GM12892 (cell line): ENCODE measurements at regions not wholly inside any gene's neighbourhood (a gene's known extent, or its start where the extent isn't known, plus 50 kb on each side); places are given as distances from the start of the nearest gene placed in this dataset.

ENCODE experiments used
- DNase-seq: peaks from one replicate; pipeline ENCODE4 v3.0.0; 2011; ENCODE audit not compliant: insufficient read length
- FAIRE-seq: peaks from 2 replicates; lab custom pipeline; 2011; peaks lifted over from hg19 to GRCh38; lab: Jason Lieb, UNC
- POLR2A ChIP-seq: IDR thresholded peaks from 2 replicates; pipeline ENCODE4 v1.6.1; 2011; ENCODE audit warnings: low read depth, low read length, control low read depth
- POLR2AphosphoS5 ChIP-seq: IDR thresholded peaks from 2 replicates; pipeline ENCODE4 v1.6.1; 2011; ENCODE audit warnings: low read depth, low read length, control low read depth
- TAF1 ChIP-seq: IDR thresholded peaks from 2 replicates; pipeline ENCODE4 v1.6.1; 2011; ENCODE audit warnings: low read depth, mild to moderate bottlenecking, control low read depth, low read length, borderline replicate concordance

DNA sequence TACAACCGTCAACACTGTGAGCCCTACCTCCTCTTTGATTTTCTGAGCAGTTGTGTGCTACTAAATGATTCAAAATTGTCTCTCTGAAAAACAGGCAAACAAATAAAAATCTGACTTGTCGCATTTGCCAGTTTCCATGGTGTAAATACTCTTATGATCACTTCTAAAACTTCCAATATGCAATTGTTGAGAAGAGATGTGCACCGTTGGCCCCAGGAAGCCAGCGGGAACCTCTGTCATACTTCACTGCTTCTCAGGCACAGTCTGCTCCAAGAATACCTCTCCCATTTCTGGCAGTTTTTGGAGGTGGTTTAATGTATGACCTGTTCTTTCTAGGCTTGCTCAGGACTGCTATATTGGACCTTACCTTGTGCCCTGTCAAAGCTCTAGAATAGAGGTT lies 196.0 kb upstream of the NCAM2 start:
- DNase-seq (no peak), FAIRE-seq (no peak)
- TF ChIP-seq POLR2A = no peak

DNA sequence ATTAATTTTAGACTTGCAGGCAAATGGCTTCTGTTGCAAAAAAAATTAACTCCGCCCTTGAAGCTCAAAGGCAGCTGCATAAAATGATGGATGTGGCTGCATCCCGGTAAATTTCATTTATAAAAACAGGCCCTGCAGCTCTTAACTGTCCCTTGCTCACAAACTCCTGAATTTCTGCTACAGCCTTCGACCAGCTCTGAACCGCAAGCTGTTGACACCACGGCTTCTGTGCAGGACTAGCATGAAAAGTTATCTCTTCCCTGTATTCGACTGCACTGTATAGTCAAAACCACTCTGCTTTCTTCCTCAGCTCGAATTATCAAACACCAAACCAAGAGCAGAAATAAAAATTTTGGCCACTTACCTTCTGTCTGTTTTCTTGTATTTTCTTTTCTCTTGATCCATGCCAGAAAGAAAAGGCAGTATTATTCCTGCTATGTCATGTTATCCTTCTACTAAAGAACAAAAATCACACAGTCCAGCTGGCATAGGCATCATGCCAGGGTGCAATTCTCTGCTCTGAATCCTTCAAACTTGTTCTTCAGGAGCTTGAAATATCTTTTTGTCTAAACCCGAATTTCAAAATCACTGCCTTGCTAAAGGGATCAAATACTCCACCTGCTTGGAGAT lies 195.5 kb upstream of the NCAM2 start:
- TF ChIP-seq POLR2A (no peak), POLR2AphosphoS5 (no peak), TAF1 (no peak)
- DNase-seq = no peak
- FAIRE-seq = no peak

DNA sequence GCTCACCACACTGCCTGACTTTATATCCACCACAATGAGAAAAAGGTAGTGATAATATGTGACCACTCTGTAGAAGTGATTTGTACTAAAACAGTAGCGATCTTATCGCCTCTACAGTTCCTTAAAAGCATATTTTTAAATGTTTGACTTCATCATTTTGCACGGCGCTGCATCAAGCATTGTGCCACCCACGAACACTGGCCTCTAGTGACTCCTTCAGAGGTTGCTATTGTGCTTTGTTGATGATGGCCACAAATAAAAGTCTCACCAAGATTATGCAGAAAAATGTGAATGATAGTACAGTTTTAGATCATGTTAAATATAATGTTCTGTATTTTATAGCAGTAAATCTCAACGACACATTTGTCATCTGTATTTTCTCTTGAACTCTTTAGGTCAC lies 186.5 kb upstream of the NCAM2 start:
- FAIRE-seq = no peak

DNA sequence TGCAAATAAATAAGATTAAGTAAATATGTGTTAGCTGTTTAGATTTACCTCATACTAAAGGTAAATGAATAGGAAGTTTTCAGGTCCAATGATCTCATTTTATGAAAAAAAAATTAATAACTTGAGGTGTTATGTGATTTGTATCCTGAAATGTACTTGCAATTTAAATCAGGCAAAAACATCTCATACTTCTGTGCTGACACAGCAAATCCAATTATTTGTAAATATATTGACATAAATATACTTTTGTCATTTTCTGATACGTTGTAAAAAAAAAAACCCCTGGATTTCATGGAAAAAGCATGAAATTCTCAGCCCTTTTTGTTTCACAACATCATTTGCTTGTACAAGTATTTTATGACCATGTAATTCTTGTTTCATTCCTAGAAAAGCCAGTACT lies 184.1 kb upstream of the NCAM2 start:
- DNase-seq = no peak
- TF ChIP-seq TAF1 (no peak), POLR2AphosphoS5 (no peak), POLR2A (no peak)
- FAIRE-seq = no peak

More for the DNA sequence above, 186.5 kb upstream of the NCAM2 start:
- TF ChIP-seq POLR2A (no peak), TAF1 (no peak), POLR2AphosphoS5 (no peak)
- no peak for DNase-seq

DNA sequence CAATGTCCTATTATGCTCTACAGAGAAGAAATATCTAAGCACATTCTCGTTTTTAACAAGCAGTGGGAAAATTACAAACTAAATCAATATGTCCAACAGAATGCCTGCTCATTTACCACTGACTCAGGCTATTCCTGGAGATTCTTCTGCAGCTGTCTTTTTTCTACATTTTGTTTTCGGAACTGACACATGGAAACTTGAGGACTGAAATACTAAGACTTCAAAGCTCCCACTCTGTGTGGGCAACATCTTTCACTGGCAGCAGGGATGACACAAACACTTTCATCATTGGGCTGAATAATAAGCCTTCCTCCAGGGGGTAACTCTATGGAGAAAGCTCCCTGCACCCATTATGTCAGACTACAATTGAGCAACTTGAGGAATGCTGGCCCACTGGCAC lies 175.5 kb upstream of the NCAM2 start:
- no peak for FAIRE-seq
- DNase-seq = no peak
- TF ChIP-seq TAF1 (no peak), POLR2A (no peak), POLR2AphosphoS5 (no peak)

DNA sequence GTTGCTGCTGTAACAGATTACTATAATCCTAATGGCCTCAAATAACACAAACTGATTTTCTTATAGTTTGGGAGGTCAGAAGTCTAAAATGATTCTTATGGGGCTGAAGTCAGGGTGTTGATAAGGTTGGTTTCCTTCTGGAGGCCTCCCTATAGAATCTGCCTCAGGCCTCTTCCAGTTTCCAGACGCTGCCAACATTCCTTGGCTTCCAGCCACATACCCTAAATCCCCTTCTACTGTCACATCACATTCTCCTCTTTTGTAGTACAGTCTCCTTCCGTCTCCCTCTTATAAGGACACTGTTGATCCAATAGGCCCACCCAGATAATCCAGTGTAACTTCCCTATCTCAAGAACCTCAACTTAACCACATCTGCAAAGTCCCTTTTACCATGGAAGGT lies 145.3 kb upstream of the NCAM2 start:
- no peak for TF ChIP-seq TAF1
- TF ChIP-seq POLR2AphosphoS5 = no peak
- no peak for TF ChIP-seq POLR2A
- FAIRE-seq = no peak
- DNase-seq = no peak

DNA sequence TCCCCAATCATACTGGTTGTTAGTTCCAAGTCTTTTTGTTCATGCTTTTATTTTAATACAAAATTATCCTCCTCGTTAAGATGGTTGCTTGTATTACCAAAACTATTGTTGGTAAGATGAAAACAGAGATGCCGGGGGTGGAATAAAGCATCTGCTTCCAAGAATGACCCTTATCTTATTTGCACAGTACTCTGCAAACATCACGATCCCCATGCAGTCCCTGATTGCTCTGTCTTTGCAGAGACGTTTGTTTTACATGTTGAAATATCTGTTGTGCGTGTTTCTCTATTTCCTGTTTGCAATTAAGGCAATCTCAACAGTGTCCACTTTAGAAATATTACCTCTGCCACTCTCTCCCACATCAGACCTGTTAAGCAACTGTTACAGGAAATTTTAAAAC lies 141.3 kb upstream of the NCAM2 start:
- FAIRE-seq (no peak), DNase-seq (no peak)

DNA sequence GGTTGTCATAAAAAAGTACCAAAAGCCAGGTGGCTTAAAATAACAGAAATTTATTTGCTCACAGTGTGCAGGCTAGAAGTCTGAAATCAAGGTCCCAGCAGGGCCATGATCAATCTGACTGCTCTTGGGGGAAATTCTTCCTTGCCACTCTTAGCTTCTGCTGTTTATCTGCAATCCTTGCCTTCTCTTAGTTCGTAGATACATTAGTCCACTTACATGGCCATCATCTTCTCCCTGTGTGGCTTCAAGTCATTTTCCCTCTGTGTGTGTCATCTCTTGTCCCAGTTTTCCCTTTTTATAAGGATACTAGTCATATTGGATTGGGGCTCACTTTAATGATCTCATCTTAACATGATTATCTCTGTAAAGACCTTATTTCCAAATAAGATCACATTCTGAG lies 124.0 kb upstream of the NCAM2 start:
- no peak for FAIRE-seq
- DNase-seq = no peak
- TF ChIP-seq POLR2AphosphoS5 (no peak), TAF1 (no peak), POLR2A (no peak)

More for the DNA sequence above, 141.3 kb upstream of the NCAM2 start:
- no peak for TF ChIP-seq POLR2A

DNA sequence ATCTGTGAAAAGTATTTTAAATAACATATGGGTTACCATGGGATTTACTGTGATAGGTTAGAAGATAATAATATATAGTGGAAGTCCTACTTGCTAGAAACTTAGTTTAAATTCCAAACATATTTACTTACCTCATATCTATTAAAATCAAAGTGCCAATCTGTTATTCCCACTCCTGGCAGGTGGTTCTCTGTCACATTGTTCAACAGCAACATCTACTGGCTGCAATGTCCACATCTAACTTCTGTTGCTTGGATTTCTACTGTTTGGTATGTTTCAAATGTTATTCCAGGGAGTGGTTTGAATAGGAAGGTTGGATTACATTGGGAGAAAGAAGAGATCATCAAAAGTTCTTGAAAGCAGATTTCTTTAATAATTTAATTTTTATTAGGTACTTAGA lies 122.5 kb upstream of the NCAM2 start:
- TF ChIP-seq POLR2AphosphoS5 = no peak
- TF ChIP-seq TAF1 = no peak
- TF ChIP-seq POLR2A = no peak
- no peak for FAIRE-seq
- DNase-seq = no peak

DNA sequence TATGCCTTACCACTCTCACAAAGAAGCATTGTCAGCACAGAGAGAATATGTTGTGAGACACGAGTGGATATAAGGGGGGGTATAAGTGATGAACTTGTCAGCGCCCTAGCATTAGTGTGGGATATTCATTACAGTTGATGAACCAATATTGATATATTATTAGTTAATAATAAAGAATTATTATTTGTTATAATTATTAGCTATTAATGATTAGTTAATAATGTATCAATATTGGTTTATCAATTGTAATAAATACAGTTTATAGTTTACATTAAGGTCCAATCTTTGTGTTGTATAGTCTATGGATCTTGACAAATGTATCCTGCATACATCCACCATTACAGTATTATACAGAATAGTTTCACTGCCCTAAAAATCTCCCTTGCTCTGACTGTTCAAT lies 120.2 kb upstream of the NCAM2 start:
- no peak for DNase-seq
- no peak for TF ChIP-seq TAF1
- no peak for TF ChIP-seq POLR2AphosphoS5
- TF ChIP-seq POLR2A = no peak
- FAIRE-seq = no peak

DNA sequence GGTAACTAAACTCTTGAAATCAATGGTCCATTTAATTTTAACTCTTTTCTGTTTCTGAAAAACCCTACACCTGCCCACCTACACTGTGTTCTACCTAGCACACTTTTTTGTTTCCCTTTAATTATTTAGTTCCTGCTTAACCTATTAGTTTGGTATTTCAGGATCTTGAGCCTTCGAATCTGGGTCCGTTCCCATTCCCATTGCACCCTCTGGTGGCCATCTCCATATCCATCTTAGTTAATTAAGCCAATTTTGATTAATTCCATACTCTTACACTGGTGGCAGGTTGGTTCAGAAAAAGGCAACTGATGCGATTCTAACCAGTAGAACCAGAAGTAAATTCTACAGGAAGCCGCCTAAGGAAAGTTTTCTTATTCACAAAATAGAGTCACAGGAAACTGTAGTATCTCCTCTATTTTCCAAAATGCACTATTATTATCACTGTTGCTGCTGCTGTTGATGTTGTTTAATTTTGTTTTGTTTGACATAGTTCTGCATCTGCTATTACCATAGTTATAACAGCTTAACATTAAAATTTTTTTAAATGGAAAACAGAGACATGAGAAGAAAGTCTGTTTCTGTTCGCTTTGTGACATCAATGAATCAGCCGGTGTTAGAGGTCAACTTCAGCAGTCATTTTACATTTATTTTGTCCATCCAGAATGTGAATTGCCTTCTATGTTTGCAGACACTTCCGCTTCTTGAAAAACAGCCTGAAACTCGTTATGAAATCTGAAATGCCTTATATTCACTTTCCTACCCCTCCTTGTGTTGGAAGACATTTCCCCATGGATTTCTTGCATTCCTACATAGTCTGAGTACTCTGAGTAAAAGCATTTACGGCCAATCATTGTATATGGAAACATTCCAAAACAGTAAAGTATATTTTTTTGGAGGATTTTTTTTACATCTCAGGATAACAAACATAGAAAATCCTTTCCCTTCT lies 115.5 kb upstream of the NCAM2 start:
- TF ChIP-seq POLR2AphosphoS5 = no peak
- TF ChIP-seq TAF1 = no peak
- TF ChIP-seq POLR2A = no peak
- DNase-seq = no peak
- no peak for FAIRE-seq

DNA sequence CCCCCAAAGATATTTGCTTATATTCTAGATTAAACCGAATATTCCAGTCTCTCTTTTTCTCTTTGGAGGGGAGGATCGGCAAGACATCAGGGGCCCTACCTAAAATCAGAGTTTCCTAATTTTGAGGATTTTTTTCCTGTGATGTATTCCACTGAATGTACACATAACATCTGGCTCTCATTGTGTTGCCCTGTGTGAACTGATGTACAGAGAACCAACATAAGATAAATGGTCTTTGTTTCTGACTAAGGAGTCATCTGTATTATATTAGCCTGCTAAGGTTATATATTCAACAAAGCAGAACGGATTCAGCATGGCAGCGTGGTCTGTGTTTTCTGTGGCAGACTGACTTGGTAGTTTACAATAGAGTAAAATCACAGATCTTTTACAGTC lies 114.8 kb upstream of the NCAM2 start:
- DNase-seq (no peak), FAIRE-seq (no peak)
- no peak for TF ChIP-seq POLR2A
- TF ChIP-seq TAF1 = no peak
- TF ChIP-seq POLR2AphosphoS5 = no peak

DNA sequence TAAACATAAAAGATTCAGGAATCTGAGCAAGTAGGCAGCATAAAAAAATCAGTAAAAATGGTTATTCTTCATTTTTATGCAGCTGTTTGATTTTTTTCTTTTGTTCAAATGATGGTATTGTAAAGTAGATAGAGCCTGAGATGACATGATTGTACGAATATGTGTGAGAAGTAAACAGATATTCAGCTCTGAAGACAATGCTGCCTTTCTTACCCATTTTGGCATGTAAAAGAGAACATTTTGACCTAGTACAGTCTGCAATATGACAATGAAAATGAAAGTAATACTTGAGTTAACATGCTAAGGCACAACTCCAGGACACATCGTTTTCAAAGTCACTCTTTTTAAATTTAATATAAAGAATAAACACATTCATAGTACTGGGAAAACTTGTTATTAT lies 95.7 kb upstream of the NCAM2 start:
- DNase-seq = no peak
- TF ChIP-seq TAF1 (no peak), POLR2A (no peak), POLR2AphosphoS5 (no peak)
- no peak for FAIRE-seq
